Ishikawa (cell line): ENCODE measurements at regions not wholly inside any gene's neighbourhood (a gene's known extent, or its start where the extent isn't known, plus 50 kb on each side); places are given as distances from the start of the nearest gene placed in this dataset.

ENCODE experiments used
- CEBPB ChIP-seq: IDR thresholded peaks from 2 replicates; pipeline ENCODE4 v1.6.1; 2012
- CREB1 ChIP-seq: IDR thresholded peaks from 2 replicates; pipeline ENCODE4 v1.6.1; 2012; ENCODE audit warnings: low read depth
- EGR1 ChIP-seq: IDR thresholded peaks from 2 replicates; pipeline ENCODE4 v1.6.1; 2012
- EP300 ChIP-seq: IDR thresholded peaks from 2 replicates; pipeline ENCODE4 v1.6.1; 2012; ENCODE audit warnings: borderline replicate concordance
- RAD21 ChIP-seq: IDR thresholded peaks from 2 replicates; pipeline ENCODE4 v1.6.1; 2012; ENCODE audit warnings: low read depth
- TAF1 ChIP-seq: IDR thresholded peaks from 2 replicates; pipeline ENCODE4 v1.6.1; 2012; ENCODE audit warnings: low read depth, mild to moderate bottlenecking
- TCF12 ChIP-seq: IDR thresholded peaks from 2 replicates; pipeline ENCODE4 v1.6.1; 2012; ENCODE audit warnings: low read depth
- YY1 ChIP-seq: IDR thresholded peaks from 2 replicates; pipeline ENCODE4 v1.6.1; 2012; ENCODE audit warnings: low read depth
- TF ChIP-seq, protein P1 (sequence below): IDR thresholded peaks from 2 replicates; pipeline ENCODE4 v1.6.1; 2012; ENCODE audit warnings: low read depth, mild to moderate bottlenecking
- TF ChIP-seq, protein P2 (sequence below): IDR thresholded peaks from 2 replicates; pipeline ENCODE4 v1.6.1; 2012
- TF ChIP-seq, protein P3 (sequence below): IDR thresholded peaks from 2 replicates; pipeline ENCODE4 v1.6.1; 2012

DNA sequence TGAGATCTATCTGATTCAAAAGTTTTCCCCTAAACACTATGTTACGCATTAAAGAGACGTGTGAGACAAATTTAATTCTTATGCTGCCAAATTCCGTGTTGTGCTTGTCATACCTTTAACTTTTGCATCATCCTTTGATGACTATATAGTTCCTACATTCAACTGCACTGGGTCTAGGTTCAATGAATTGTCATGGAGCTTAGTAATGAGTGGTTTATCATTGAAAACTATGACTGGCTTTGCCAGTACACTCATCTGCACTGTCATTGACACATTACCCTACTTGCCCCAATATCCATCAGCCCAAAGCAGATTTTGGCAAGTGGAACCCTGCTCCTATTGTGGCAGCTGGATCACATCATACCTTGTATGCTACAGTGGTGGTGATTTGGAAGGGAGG is 882.9 kb upstream of the SLIT2 start:
- TF ChIP-seq TAF1 (no peak), EP300 (no peak), TCF12 (no peak), EGR1 (no peak), RAD21 (no peak), YY1 (no peak), CEBPB (no peak), CREB1 (no peak)
- TF ChIP-seq, protein P1, sequence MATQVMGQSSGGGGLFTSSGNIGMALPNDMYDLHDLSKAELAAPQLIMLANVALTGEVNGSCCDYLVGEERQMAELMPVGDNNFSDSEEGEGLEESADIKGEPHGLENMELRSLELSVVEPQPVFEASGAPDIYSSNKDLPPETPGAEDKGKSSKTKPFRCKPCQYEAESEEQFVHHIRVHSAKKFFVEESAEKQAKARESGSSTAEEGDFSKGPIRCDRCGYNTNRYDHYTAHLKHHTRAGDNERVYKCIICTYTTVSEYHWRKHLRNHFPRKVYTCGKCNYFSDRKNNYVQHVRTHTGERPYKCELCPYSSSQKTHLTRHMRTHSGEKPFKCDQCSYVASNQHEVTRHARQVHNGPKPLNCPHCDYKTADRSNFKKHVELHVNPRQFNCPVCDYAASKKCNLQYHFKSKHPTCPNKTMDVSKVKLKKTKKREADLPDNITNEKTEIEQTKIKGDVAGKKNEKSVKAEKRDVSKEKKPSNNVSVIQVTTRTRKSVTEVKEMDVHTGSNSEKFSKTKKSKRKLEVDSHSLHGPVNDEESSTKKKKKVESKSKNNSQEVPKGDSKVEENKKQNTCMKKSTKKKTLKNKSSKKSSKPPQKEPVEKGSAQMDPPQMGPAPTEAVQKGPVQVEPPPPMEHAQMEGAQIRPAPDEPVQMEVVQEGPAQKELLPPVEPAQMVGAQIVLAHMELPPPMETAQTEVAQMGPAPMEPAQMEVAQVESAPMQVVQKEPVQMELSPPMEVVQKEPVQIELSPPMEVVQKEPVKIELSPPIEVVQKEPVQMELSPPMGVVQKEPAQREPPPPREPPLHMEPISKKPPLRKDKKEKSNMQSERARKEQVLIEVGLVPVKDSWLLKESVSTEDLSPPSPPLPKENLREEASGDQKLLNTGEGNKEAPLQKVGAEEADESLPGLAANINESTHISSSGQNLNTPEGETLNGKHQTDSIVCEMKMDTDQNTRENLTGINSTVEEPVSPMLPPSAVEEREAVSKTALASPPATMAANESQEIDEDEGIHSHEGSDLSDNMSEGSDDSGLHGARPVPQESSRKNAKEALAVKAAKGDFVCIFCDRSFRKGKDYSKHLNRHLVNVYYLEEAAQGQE = no peak
- TF ChIP-seq, protein P2, sequence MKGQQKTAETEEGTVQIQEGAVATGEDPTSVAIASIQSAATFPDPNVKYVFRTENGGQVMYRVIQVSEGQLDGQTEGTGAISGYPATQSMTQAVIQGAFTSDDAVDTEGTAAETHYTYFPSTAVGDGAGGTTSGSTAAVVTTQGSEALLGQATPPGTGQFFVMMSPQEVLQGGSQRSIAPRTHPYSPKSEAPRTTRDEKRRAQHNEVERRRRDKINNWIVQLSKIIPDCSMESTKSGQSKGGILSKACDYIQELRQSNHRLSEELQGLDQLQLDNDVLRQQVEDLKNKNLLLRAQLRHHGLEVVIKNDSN = no peak
- TF ChIP-seq, protein P3, sequence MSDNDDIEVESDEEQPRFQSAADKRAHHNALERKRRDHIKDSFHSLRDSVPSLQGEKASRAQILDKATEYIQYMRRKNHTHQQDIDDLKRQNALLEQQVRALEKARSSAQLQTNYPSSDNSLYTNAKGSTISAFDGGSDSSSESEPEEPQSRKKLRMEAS = no peak
